Liver (tissue), 7 donors: ENCODE measurements at regions not wholly inside any gene's neighbourhood (a gene's known extent, or its start where the extent isn't known, plus 50 kb on each side); places are given as distances from the start of the nearest gene placed in this dataset.
"Not testable (repeated sequence)": the region's sequence is repeated elsewhere in the genome, so short reads cannot be mapped to it uniquely, and the experiment has no call there.

ENCODE experiments used
- DNase-seq: peaks from one replicate; pipeline ENCODE4 v3.0.0-alpha.2; 2017; ENCODE audit warnings: low spot score
- H3K27ac ChIP-seq, 2 donors: one replicate each; pipeline ENCODE4 v1.7.0; 2013; ENCODE audit warnings: inconsistent platforms in 2 of 2, low read length in 2 of 2, control low read depth in 1 of 2, low read depth in 1 of 2, mild to moderate bottlenecking in 1 of 2
- H3K27me3 ChIP-seq, 4 donors: one replicate each; pipeline versions ENCODE4 v1.6.1 to v1.7.0; 2013; ENCODE audit warnings: low read length in 3 of 4, inconsistent platforms in 1 of 4, mild to moderate bottlenecking in 1 of 4, moderate library complexity in 1 of 4; ENCODE audit not compliant: control insufficient read depth in 4 of 4, insufficient read depth in 4 of 4
- H3K36me3 ChIP-seq, 4 donors: one replicate each; pipeline versions ENCODE4 v1.6.1 to v1.7.0; 2013; ENCODE audit warnings: low read length in 3 of 4, mild to moderate bottlenecking in 3 of 4, low read depth in 1 of 4, moderate library complexity in 1 of 4; ENCODE audit not compliant: control insufficient read depth in 4 of 4, insufficient read depth in 3 of 4
- H3K4me1 ChIP-seq, 4 donors: one replicate each; pipeline versions ENCODE4 v1.6.1 to v1.7.0; 2013; ENCODE audit warnings: low read length in 3 of 4, mild to moderate bottlenecking in 3 of 4, moderate library complexity in 1 of 4; ENCODE audit not compliant: control insufficient read depth in 4 of 4, insufficient read depth in 4 of 4
- H3K4me3 ChIP-seq, 3 donors: one replicate each; pipeline versions ENCODE4 v1.6.1 to v1.7.0; 2013; ENCODE audit warnings: low read length in 3 of 3, control low read depth in 1 of 3, low read depth in 1 of 3, mild to moderate bottlenecking in 1 of 3
- H3K9ac ChIP-seq, 2 donors: one replicate each; pipeline ENCODE4 v1.7.0; 2013; ENCODE audit warnings: low read length in 2 of 2, mild to moderate bottlenecking in 2 of 2, moderate library complexity in 2 of 2, control low read depth in 1 of 2, low read depth in 1 of 2
- H3K9me3 ChIP-seq, 4 donors: one replicate each; pipeline versions ENCODE4 v1.6.1 to v1.7.0; 2013; ENCODE audit warnings: low read length in 3 of 4; ENCODE audit not compliant: control insufficient read depth in 4 of 4
- EGR1 ChIP-seq, 2 donors: IDR thresholded peaks; 2 replicates each; pipeline ENCODE4 v1.6.1; 2016 to 2018; ENCODE audit warnings: antibody characterized with exemption in 2 of 2, low read depth in 2 of 2
- FOXA1 ChIP-seq: IDR thresholded peaks from 2 replicates; pipeline ENCODE4 v1.6.1; 2016; ENCODE audit warnings: antibody characterized with exemption
- FOXA2 ChIP-seq: IDR thresholded peaks from 2 replicates; pipeline ENCODE4 v1.6.1; 2016; ENCODE audit warnings: antibody characterized with exemption
- GABPA ChIP-seq, 2 donors: IDR thresholded peaks in 1 of 2; conservative IDR thresholded peaks in 1 of 2; 2 replicates each; pipeline ENCODE4 v1.6.1; 2016; ENCODE audit warnings: antibody characterized with exemption in 2 of 2, mild to moderate bottlenecking in 1 of 2, moderate library complexity in 1 of 2
- HNF4A ChIP-seq, 2 donors: conservative IDR thresholded peaks; 2 replicates each; pipeline ENCODE4 v1.6.1; 2016; ENCODE audit warnings: antibody characterized with exemption in 2 of 2, mild to moderate bottlenecking in 2 of 2
- JUND ChIP-seq, 2 donors: IDR thresholded peaks; 2 replicates each; pipeline ENCODE4 v1.6.1; 2016; ENCODE audit warnings: antibody characterized with exemption in 2 of 2
- NR2F2 ChIP-seq: IDR thresholded peaks from 2 replicates; pipeline ENCODE4 v1.6.1; 2016; ENCODE audit warnings: antibody characterized with exemption
- RAD21 ChIP-seq, 2 donors: IDR thresholded peaks; 2 replicates each; pipeline ENCODE4 v1.6.1; 2016; ENCODE audit warnings: antibody characterized with exemption in 2 of 2, mild to moderate bottlenecking in 2 of 2
- RXRA ChIP-seq, 2 donors: IDR thresholded peaks; 2 replicates each; pipeline ENCODE4 v1.6.1; 2017 to 2018; ENCODE audit warnings: antibody characterized with exemption in 2 of 2, mild to moderate bottlenecking in 1 of 2
- SP1 ChIP-seq: IDR thresholded peaks from 2 replicates; pipeline ENCODE4 v1.6.1; 2018; ENCODE audit warnings: antibody characterized with exemption, mild to moderate bottlenecking
- TAF1 ChIP-seq: conservative IDR thresholded peaks from 2 replicates; pipeline ENCODE4 v1.6.1; 2016; ENCODE audit warnings: antibody characterized with exemption, mild to moderate bottlenecking
- YY1 ChIP-seq: IDR thresholded peaks from 2 replicates; pipeline ENCODE4 v1.6.1; 2016; ENCODE audit warnings: antibody characterized with exemption, mild to moderate bottlenecking
- WGBS: extraction: QIAGEN DNeasy Blood & Tissue Kit; methylation state at CpG from one replicate; pipeline ENCODE4 v1.1.7; 2013; 5-methylcytosine and 5-hydroxymethylcytosine counted together
- TF ChIP-seq, protein P1 (sequence below): IDR thresholded peaks from 2 replicates; pipeline ENCODE4 v1.6.1; 2016; ENCODE audit warnings: antibody characterized with exemption, mild to moderate bottlenecking
- TF ChIP-seq, protein P2 (sequence below): IDR thresholded peaks from 2 replicates; pipeline ENCODE4 v1.6.1; 2016; ENCODE audit warnings: antibody characterized with exemption
- TF ChIP-seq, protein P3 (sequence below): IDR thresholded peaks from 2 replicates; pipeline ENCODE4 v1.6.1; 2016; ENCODE audit warnings: antibody characterized with exemption
- TF ChIP-seq, protein P4 (sequence below): IDR thresholded peaks from 2 replicates; pipeline ENCODE4 v1.6.1; 2016; ENCODE audit warnings: antibody characterized with exemption
- donor health status: healthy.
- donor health status: healthy.
- donor health status: healthy.
- donor health status: healthy.

DNA sequence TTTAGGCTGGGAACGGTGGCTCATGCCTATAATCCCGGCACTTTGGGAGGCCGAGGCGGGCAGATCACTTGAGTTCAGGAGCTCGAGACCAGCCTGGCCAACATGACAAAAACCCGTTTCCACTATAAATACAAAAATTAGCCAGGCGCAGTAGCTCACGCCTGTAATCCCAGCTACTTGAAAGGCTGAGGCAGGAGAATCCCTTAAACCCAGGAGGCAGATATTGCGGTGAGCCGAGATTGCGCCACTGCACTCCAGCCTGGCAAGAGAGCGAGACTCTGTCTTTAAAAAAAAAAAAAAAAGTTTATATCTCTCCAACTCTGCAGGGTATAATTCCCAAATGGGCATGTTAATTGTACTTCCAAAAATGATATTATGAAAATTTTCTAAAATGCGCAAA, 91.6 kb downstream of the CD200R1L start:
- not testable (repeated sequence) for DNase-seq, H3K9me3 ChIP-seq, H3K27me3 ChIP-seq, H3K27ac ChIP-seq, H3K36me3 ChIP-seq, H3K4me1 ChIP-seq, H3K4me3 ChIP-seq, H3K9ac ChIP-seq
- 87% methylated on average over 13 of the region's 13 CpGs for WGBS

DNA sequence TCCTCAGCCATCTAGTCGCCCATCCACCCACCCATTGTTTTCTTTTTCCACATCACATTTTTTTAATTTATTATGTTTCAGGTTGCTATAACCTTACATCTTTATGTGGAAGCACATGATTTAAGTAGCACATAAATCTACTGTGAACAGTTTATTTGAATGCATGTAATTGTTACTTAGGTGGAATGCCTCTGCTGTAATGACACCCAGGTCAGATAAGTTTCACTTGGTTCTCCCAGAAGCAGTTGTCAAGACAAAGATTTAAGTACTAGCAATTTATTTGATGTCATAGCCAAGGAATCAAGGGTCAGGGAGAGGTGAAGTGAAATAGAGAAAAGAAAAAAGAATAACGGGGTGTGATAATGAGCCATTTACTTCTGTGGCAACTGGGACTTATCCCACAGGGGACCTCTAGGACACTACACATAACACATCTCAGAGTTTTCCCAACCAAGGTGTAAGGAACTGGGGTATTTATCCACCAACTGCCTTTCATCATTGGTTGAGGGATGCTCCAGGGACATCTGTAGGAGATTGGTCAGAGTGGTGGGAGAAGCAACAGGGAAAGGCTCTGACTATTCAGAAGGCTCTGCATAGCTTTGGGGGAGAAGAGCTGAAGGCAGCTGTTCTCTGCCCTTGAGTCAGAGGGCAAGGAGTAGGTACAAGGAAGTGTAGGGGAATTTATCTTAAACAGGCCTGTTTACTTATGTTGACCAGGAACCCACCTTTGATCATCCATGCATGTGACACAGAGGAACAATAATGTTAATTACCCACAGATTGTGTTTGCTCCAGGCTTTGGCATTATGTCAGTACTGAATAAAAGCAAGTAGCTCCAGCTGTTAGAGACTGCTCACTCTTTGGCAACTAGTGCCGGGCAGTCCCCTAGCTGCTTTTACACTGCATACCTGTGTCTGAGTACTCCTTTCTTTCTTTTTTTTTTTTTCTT, 94.8 kb downstream of the CD200R1L start:
- H3K4me1 ChIP-seq: no peaks in the 10 kb centered on the region
- H3K27ac ChIP-seq: no peak overlapping the region
- no peaks in the 10 kb centered on the region for H3K9me3 ChIP-seq
- no peak overlapping the region for H3K4me3 ChIP-seq
- peaks cover 0 to 3% (median 0%) of the 10 kb centered on the region in 4 donors for H3K27me3 ChIP-seq
- 80% methylated on average over 3 of the region's 3 CpGs for WGBS
- no peak for DNase-seq
- no peaks in the 10 kb centered on the region for H3K36me3 ChIP-seq
- TF ChIP-seq FOXA2: no peak
- TF ChIP-seq, protein P1, sequence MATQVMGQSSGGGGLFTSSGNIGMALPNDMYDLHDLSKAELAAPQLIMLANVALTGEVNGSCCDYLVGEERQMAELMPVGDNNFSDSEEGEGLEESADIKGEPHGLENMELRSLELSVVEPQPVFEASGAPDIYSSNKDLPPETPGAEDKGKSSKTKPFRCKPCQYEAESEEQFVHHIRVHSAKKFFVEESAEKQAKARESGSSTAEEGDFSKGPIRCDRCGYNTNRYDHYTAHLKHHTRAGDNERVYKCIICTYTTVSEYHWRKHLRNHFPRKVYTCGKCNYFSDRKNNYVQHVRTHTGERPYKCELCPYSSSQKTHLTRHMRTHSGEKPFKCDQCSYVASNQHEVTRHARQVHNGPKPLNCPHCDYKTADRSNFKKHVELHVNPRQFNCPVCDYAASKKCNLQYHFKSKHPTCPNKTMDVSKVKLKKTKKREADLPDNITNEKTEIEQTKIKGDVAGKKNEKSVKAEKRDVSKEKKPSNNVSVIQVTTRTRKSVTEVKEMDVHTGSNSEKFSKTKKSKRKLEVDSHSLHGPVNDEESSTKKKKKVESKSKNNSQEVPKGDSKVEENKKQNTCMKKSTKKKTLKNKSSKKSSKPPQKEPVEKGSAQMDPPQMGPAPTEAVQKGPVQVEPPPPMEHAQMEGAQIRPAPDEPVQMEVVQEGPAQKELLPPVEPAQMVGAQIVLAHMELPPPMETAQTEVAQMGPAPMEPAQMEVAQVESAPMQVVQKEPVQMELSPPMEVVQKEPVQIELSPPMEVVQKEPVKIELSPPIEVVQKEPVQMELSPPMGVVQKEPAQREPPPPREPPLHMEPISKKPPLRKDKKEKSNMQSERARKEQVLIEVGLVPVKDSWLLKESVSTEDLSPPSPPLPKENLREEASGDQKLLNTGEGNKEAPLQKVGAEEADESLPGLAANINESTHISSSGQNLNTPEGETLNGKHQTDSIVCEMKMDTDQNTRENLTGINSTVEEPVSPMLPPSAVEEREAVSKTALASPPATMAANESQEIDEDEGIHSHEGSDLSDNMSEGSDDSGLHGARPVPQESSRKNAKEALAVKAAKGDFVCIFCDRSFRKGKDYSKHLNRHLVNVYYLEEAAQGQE: no peak
- no peak for TF ChIP-seq JUND (IDR thresholded peaks at IDR 0.05)
- no peak for TF ChIP-seq RXRA (IDR thresholded peaks at IDR 0.05)
- TF ChIP-seq, protein P2, sequence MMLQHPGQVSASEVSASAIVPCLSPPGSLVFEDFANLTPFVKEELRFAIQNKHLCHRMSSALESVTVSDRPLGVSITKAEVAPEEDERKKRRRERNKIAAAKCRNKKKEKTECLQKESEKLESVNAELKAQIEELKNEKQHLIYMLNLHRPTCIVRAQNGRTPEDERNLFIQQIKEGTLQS: no peak
- TF ChIP-seq HNF4A (conservative IDR thresholded peaks at IDR 0.05): no peak
- no peak for TF ChIP-seq YY1
- no peak for TF ChIP-seq EGR1 (IDR thresholded peaks at IDR 0.05; ENCODE audit: low read depth in 2 of 2)
- no peak for TF ChIP-seq GABPA (IDR thresholded peaks at IDR 0.05 in 1 of 2, conservative IDR thresholded peaks at IDR 0.05 in 1 of 2)
- no peak for TF ChIP-seq RAD21 (IDR thresholded peaks at IDR 0.05)
- TF ChIP-seq NR2F2: no peak
- TF ChIP-seq, protein P3, sequence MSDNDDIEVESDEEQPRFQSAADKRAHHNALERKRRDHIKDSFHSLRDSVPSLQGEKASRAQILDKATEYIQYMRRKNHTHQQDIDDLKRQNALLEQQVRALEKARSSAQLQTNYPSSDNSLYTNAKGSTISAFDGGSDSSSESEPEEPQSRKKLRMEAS: no peak
- no peak for TF ChIP-seq SP1
- TF ChIP-seq FOXA1: no peak
- no peak overlapping the region for H3K9ac ChIP-seq

DNA sequence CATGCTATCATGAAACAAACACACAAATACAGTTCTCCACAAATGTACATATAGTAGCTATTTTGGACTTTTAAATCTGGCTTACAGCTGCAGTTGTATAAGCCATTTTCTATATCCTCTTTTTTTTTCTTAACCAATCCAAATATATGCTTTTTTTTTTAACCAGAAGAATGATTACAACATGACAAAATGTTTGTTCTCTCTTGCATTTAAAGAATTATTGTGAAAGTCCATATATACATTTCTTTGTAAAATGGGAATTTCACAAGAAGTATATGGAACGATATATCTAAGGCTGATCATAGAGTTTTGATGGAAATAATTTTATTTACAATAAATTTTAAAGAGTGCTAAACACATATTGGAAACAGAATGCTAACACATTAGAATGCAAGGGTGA, 95.6 kb downstream of the CD200R1L start:
- no peak overlapping the region for H3K4me3 ChIP-seq
- H3K4me1 ChIP-seq: no peaks in the 10 kb centered on the region
- no peak for DNase-seq
- H3K27me3 ChIP-seq: peaks cover 0 to 3% (median 0%) of the 10 kb centered on the region in 4 donors
- 84% methylated on average over 1 of the region's 1 CpG for WGBS
- no peaks in the 10 kb centered on the region for H3K9me3 ChIP-seq
- H3K27ac ChIP-seq: no peak overlapping the region
- H3K36me3 ChIP-seq: no peaks in the 10 kb centered on the region
- H3K9ac ChIP-seq: no peak overlapping the region
- TF ChIP-seq FOXA1: no peak
- TF ChIP-seq, protein P4, sequence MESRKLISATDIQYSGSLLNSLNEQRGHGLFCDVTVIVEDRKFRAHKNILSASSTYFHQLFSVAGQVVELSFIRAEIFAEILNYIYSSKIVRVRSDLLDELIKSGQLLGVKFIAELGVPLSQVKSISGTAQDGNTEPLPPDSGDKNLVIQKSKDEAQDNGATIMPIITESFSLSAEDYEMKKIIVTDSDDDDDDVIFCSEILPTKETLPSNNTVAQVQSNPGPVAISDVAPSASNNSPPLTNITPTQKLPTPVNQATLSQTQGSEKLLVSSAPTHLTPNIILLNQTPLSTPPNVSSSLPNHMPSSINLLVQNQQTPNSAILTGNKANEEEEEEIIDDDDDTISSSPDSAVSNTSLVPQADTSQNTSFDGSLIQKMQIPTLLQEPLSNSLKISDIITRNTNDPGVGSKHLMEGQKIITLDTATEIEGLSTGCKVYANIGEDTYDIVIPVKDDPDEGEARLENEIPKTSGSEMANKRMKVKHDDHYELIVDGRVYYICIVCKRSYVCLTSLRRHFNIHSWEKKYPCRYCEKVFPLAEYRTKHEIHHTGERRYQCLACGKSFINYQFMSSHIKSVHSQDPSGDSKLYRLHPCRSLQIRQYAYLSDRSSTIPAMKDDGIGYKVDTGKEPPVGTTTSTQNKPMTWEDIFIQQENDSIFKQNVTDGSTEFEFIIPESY: no peak
- no peak for TF ChIP-seq TAF1
- no peak for TF ChIP-seq HNF4A (conservative IDR thresholded peaks at IDR 0.05)
- TF ChIP-seq RAD21 (IDR thresholded peaks at IDR 0.05): no peak
- no peak for TF ChIP-seq FOXA2
- TF ChIP-seq NR2F2: no peak
- TF ChIP-seq, protein P2: no peak
- no peak for TF ChIP-seq YY1
- no peak for TF ChIP-seq RXRA (IDR thresholded peaks at IDR 0.05)
- TF ChIP-seq JUND (IDR thresholded peaks at IDR 0.05): no peak
- TF ChIP-seq, protein P1: no peak
- TF ChIP-seq GABPA (IDR thresholded peaks at IDR 0.05 in 1 of 2, conservative IDR thresholded peaks at IDR 0.05 in 1 of 2): no peak
- TF ChIP-seq EGR1 (IDR thresholded peaks at IDR 0.05; ENCODE audit: low read depth in 2 of 2): no peak
